OCI-LY1 (cell line): ENCODE measurements at regions not wholly inside any gene's neighbourhood (a gene's known extent, or its start where the extent isn't known, plus 50 kb on each side); places are given as distances from the start of the nearest gene placed in this dataset.
"Not testable (repeated sequence)": the region's sequence is repeated elsewhere in the genome, so short reads cannot be mapped to it uniquely, and the experiment has no call there.

Source experiments
- EZH2 ChIP-seq: fragments of 200-600 bp; sonication (generic), shearing (Covaris generic); IDR thresholded peaks from 2 replicates; pipeline ENCODE4 v1.8.0; 2017; ENCODE audit warnings: borderline replicate concordance, mixed run types, mild to moderate bottlenecking, antibody characterized with exemption, low read length, moderate library complexity, mixed read lengths
- TF ChIP-seq, protein P1 (sequence below): fragments of 200-600 bp; sonication (generic), shearing (Covaris generic); IDR thresholded peaks from 2 replicates; pipeline ENCODE4 v1.5.1; 2017; ENCODE audit warnings: mild to moderate bottlenecking, antibody characterized with exemption, low read length, moderate library complexity, mixed read lengths

DNA sequence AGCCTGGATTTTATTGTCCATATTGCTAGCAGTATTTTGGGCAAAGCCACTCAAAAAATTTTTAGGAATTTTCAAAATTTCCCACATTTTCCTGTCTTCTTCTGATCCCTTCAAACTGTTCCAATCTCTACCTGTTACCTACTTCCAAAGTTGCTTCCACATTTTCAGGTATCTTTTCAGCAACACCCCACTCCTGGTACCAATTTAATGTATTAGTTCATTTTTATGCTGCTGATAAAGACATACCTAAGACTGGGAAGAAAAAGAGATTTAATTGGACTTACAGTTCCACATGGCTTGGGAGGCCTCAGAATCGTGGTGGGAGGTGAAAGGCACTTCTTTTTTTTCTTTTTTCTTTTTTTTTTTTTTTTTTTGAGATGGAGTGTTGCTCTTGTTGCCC, 73.6 kb upstream of the COL1A2 start:
- TF ChIP-seq, protein P1, sequence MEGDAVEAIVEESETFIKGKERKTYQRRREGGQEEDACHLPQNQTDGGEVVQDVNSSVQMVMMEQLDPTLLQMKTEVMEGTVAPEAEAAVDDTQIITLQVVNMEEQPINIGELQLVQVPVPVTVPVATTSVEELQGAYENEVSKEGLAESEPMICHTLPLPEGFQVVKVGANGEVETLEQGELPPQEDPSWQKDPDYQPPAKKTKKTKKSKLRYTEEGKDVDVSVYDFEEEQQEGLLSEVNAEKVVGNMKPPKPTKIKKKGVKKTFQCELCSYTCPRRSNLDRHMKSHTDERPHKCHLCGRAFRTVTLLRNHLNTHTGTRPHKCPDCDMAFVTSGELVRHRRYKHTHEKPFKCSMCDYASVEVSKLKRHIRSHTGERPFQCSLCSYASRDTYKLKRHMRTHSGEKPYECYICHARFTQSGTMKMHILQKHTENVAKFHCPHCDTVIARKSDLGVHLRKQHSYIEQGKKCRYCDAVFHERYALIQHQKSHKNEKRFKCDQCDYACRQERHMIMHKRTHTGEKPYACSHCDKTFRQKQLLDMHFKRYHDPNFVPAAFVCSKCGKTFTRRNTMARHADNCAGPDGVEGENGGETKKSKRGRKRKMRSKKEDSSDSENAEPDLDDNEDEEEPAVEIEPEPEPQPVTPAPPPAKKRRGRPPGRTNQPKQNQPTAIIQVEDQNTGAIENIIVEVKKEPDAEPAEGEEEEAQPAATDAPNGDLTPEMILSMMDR = not testable (repeated sequence)
- TF ChIP-seq EZH2 = not testable (repeated sequence)
